NCI-H1105 (cell line): ENCODE measurements at regions not wholly inside any gene's neighbourhood (a gene's known extent, or its start where the extent isn't known, plus 50 kb on each side); places are given as distances from the start of the nearest gene placed in this dataset.
A peak's percentile ranks its signal among the peaks of the same experiment; 100 is the strongest.
"Not testable (repeated sequence)": the region's sequence is repeated elsewhere in the genome, so short reads cannot be mapped to it uniquely, and the experiment has no call there.

Experiments used
- DNase-seq: peaks from one replicate; lab custom pipeline; 2025; lab: John Stamatoyannopoulos, UW

DNA sequence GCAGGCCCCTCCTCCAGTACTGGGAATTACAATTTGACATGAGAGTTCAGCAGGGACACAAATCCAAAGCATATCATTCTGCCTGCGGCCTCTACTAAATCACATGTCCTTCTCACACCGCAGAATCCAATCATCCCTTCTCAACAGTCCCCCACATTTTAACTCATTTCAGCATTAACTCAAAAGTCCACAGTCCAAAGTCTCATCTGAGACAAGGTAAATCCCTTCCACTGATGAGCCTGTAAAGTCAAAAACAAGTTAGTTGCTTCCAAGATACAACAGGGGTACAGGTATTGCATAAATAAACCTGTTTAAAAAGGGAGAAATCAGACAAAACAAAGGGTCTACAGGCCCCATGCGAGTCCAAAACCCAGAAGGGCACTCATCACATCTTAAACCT, 64.0 kb downstream of the EBNA1BP2 start:
- no peak for DNase-seq

DNA sequence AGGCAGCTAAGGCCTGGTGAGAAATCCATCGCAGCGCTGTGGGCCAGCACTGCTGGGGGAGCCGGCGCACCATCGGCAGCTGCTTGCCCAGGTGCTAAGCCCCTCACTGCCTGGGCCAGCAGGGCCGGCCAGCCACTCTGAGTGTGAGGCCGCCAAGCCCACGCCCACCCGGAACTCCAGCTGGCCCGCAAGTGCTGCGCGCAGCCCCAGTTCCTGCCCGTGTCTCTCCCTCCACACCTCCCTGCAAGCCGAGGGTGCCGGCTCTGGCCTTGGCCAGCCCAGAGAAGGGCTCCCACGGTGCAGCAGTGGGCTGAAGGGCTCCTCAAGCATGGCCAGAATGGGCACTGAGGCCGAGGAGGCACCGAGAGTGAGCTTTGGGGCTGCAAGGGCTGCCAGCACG, 64.4 kb downstream of the EBNA1BP2 start:
- no peak for DNase-seq

DNA sequence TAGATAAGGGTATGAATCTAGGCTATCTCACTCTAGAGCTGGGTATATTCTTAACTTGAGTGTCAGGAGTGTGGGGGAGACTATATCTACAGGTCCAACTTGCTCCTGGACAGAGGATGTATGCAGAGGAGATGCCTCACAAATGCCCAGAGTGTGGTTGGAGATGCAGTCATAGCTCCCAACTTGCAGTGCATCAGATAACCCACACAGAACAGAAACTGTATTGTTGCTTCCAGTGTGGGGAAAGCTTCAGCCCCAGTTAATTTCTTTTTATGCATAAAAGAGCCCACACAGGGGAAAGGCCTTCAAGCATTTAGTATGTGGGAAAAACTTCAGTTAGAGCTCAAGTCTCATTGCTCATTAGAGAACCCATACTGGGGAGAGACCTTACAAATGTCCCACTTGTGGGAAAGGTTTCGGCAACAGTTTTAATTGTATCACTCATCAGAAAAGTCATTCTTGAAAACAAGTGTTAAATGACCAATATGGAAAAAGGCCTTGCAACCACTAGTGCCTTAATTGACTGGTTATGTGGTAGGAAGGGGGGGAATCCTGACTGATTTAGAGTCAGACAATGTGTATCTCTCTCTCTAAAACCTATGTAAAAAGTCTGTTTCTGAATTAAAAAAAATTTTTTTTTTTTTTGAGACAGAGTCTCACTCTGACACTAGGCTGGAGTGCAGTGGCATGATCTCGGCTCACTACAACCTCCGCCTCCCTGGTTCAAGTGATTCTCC, 67.9 kb downstream of the EBNA1BP2 start:
- DNase-seq: no peak

DNA sequence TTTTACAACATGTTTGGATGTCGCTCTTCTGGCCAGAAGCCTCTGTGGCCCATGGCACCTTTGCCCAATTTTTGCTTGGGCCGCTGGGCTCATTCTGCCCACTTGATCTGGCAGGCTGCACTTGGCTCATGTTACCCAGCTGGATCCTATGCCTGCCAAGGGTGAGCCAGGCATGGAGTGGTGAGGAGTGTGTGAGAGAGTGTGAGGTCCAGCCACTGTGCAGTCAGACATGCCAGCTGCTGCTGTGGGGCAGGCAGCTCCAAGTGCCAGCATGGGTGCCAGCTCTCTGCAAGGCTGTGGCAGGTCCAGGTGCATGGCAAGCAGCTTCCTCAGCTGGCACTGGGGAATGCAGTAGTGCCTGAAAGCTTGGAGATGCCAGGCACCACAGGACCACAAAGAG, 71.0 kb downstream of the EBNA1BP2 start:
- DNase-seq: no peak

DNA sequence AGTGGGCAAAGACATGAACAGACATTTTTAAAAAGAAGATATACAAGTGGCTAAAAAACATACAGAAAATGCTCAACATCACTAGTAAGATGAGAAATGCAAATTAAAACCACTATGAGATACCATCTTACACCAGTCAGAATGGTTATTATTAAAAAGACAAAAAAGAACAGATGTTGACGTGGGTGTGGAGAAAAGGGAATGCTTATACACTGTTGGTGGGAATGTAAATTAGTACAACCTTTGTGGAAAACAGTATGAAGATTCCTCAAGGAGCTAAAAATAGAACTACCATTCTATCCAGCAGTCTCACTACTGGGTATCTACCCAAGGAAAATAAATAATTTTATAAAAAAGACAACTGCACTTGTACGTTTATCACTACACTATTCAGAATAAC, 73.9 kb downstream of the EBNA1BP2 start:
- no peak for DNase-seq

DNA sequence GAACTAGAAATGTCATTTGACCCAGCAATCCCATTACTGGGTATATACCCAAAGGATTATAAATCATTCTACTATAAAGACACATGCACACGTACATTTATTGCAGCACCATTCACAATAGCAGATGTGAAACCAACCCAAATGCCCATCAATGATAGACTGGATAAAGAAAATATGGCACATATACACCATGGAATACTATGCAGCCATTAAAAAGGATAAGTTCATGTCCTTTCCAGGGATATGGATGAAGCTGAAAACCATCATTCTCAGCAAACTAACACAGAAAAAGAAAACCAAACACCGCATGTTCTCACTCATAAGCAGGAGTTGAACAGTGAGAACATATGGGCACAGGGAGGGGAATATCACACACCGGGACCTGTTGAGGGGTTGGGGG, 75.6 kb downstream of the EBNA1BP2 start:
- DNase-seq: not testable (repeated sequence)

DNA sequence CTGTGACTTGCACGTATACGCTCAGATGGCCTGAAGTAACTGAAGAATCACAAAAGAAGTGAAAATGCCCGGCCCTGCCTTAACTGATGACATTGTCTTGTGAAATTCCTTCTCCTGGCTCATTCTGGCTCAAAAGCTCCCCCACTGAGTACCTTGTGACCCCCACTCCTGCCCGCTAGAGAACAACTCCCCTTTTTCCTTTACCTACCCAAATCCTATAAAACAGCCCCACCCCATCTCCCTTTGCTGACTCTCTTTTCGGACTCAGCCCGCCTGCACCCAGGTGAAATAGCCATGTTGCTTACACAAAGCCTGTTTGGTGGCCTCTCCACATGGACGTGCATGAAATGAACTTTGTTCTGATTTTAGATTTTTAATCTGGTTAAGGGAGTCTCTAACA, 81.3 kb downstream of the EBNA1BP2 start:
- not testable (repeated sequence) for DNase-seq

DNA sequence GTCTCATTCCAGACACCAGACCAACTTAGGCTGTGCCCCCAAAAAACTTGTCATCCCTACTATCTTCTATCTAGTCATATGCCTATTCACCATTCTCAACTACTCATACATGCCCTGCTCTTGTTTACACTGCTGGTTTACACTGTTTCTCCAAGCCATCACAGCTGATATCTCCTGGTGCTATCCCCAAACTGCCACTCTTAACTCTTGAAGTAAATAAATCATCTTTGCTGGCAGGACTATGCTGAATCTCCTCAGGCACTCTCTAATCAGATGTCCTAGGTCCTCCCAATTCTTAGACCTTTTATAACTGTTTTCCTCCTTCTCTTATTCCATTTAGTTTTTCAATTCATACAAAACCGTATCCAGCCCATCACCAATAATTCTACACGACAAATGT, 81.9 kb downstream of the EBNA1BP2 start:
- DNase-seq: not testable (repeated sequence)

DNA sequence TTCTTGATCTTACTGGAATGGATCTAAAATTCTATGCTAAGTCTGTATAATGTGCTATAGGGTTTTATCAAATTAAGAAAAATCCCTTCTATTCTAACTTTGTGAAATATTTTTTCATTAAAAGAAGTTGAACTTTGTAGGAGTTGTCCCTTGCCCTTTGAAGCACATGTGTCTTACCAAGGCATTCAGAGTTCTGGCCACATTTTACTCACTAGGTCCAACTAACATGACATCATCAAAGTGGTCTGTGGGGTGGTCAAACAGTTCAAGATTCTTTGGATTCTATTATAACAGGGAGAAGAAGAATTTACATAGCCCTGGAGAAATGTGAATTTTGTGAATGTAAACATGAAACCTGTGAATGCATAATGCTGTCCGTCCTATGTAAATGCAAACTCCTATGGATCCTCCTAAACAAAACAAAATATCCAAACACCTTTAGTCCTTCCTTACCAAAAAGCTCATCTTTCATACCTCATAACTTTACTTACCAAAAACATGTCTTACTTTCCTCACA, 88.7 kb downstream of the EBNA1BP2 start:
- no peak for DNase-seq

DNA sequence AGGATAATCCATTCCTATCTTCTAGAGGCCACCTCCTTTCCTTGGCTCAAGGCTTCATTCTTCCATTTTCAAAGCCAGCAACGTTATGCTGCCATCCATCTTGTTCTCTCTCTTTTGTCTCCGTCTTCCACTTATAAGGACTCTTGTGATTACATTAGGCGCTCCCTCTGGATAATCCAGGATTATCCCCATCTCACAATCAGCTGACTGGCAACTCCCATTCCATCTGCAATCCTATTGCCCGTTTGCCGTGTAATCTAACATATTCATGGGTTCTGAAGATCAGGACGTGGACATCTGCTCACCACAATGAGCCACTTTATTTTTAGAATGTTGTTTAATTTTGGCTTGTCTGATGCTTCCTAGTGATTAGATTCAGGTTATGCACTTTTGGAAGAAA, 89.3 kb downstream of the EBNA1BP2 start:
- DNase-seq: no peak

DNA sequence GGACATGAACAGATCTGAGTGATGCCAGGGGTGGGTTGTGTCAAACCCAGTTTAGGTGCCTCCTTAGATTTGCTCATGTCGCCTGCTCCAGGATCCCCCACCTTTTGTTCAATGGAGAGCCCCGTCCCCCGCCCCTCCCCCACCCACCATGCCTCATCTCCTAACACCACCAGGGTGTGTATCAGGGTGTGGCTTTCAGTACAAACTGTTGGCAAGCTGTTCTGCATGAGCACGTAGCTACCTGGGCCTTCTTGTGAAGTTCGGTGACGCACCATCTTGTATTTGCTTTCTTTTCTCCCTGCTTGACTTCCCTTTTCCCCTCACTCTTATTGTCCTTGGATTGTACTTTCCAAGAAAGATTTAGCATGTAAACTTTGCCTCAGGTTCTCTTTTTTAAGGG, 94.8 kb downstream of the EBNA1BP2 start:
- no peak for DNase-seq

DNA sequence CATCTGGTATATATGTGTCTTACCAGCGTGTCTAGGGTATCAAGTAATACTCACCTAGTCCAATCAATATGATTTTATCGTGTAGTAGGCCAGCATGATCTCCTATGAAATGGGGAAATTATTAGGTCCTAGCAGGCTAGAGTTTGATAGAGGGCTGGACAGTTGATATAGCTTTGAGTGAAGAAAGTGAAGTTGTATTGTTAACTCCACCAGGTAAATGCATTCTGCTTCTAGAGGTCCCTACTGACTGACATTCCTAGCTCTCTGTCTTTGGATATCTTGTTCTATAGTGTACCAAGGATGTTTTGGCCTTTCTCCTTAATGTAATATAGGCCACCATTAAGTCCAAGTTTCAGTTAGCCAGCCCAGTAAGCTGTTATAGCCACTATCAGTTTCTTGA, 97.4 kb downstream of the EBNA1BP2 start:
- no peak for DNase-seq

DNA sequence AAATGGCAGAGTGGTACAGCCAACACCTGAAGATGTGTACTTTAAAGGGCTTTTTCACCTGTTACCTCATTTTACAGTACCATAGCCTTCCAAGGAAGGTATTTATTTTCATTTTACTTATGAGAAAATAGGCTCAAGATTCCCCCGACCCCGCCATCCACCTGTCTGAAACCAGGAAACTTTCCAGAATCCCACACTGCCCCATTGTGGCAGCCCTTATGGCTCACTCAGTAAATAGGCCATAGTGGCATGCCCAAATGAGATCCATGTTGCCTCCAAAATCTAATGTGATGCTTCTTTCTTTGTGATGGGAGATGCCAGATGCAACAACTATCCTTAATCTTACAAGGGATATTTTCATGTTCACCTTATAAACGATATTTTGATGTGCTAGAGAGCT, 97.8 kb downstream of the EBNA1BP2 start:
- no peak for DNase-seq

DNA sequence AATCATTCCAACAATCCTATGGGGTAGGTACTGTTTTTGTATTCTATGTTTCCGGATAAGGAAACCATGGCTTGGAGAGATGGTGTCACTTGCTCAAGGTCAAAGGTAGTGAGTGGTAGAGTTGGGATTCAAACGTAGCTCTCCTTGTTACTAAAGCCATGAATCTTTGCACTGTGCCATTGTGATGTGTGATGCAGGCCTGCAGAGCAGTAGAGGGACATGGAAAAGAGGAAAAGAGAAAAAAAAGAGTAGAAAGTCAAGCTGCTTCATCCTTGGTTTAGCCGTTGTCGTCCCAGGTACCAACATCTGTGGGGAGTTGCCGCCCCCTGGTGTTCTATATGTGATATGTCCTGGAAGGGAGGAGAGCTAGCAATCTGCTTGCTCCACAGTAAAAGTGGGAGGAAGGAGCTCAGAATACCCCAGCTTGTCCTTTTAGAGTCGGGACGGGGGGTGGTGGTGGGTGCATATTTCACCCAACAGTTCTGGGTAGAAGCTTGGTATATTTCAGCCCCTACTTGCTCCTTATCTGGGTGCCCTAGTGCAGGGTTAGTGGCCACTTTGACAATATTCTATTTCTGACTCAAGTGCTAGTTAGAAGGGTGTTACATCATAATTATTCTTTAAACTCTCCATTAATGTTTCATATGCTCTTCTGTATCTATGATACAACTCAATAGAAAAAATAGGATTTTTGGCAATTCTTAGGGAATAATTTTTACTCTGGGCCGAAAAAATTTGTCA, 98.4 kb downstream of the EBNA1BP2 start:
- DNase-seq: peak; percentile 71

DNA sequence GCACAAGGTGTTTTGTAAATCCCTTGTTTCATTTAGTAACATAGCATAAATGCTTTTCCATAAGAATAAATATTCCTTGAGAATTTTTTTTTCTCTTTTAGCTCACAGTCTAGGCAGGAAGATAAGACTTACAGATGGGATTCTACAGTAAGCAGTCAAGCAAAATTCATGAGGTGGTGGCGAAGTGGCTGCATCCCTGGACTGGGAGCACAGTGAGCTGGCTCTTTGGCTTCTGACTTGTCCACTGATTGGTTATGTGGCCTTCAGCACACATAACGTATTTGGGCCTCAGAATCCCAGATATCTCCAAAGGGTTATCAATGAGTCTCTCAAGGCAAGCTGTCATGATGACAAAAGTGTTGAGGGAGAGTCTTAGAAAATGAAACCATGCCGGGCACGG, 99.8 kb downstream of the EBNA1BP2 start:
- no peak for DNase-seq

DNA sequence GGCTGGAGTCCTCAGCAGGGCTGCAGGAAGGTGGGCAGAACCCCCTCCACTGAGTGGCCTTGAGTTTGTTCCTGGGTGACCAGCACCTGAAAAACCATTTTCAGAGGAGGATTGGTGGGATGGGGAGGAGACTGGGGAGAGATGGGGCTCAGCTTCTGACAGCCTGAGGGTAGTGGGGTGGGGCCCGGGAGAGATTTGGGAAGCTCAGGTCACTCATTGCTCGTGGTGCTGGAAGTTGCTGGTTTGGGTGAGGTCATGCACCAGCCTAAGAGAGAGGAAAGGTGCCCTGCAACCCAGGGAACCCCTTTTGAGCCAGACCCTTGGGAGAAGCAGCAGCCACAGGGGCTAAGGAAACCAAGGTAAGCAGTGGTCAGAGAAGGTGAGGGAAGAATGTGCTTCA, 100.8 kb downstream of the EBNA1BP2 start:
- DNase-seq: no peak

DNA sequence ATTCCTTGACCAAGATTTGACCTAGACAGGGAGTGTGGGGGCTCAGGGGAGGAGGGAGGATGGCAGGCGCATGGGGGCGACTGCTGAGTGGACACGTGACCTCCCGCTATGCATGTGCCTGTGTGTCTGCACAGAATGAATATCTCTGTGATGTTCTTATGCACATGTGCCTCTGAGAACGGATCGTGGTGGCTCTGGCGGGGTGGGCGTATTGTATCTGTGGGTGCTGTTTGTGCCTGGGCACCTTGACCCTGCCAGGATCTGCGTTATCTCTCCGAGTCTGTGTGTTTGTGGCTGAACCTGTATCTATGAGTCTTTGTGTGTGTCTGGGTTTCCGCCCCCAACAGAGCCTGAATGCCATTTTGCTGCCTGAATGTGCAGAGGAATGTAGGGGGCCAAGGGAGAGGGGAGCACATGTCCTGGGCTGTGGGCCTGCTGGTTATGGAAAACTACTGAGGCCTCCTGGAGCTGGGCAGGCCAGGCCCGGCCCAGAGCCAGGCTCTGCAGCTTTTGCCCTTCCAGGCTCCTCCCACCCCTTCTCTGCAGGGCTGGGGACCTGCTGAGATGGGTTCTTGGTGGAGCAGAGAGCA, 102.5 kb downstream of the EBNA1BP2 start:
- no peak for DNase-seq

DNA sequence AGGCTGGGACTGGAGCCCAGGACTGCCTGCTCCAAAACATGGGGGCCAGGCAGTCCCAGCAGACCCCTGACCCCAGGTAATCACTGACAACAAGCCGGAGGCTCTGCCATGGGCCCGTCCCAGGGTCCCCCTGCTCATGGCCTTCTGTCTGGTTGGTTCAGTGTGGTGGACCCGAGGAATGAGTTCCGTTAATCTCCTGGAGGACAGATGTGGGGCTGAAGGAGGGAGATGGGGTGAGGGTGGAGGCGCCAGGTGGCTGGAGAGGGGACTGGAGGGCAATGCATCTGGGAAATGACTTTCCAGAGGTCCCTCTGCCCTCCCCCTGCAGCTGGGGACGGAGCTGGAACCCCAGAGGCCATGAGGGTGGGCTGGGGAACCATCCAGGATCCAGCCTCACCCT, 103.2 kb downstream of the EBNA1BP2 start:
- DNase-seq: no peak

DNA sequence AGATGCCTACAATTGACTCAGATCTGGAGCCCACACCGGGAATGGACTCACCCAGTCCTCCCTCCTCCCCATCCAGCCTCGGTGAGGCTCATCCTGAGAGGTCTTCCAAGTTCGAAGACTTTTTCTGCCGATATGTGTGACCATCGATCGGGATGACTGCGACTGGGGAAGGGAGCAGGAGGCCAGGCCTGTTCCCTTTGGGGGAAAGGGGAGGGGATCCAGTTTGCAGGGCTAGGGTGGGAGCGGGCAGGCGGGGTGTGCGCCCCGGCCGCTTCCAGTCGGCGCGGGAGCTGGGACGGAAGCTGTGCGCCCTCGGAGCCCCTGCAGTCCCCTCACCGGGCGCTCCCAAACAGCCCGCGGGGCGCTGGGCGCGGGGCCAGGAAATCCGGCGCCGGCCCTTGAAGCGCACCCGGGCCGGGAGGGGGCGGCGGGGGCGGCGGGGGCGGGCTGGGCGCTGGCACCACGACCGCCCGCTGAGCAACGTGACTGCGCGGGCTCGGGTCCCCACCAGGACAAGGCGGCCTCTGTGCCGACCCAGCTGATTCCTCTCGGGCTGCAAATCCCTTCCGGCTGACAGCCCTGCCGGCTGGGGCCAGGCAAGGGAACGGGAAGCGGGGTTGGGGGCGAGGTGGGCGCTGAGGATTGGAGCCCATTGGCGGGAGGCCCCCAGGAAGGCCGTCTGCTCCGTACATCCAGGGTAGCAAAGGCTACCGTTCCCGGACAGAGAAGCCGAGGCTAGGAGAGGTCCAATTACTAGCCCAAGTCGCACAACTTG, 103.9 kb downstream of the EBNA1BP2 start:
- peak; percentile 48 for DNase-seq

DNA sequence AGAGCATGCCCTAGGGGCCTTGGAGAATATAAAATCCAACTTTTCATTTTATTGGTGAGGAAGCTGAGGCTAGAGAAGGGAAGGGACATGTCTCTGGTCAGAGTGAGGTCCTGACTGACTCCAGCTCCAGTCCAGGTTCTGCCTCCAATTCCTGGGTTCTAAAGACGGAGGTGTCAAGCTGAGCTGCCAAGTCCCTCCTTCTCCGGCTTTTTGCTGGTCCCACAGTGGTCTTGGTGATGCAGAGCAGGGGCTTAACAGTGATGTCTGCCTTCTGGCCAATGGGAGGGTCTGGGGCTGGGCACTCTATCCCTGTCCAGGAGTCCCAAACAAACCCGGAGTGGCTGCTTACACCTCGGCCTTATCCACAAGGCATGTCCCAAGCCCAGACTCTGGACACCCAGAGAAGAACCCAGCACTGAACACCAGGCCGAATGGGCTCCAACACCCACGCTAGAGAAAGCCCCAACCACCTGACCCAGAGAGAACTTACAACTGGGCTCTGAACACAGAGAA, 104.8 kb downstream of the EBNA1BP2 start:
- no peak for DNase-seq

DNA sequence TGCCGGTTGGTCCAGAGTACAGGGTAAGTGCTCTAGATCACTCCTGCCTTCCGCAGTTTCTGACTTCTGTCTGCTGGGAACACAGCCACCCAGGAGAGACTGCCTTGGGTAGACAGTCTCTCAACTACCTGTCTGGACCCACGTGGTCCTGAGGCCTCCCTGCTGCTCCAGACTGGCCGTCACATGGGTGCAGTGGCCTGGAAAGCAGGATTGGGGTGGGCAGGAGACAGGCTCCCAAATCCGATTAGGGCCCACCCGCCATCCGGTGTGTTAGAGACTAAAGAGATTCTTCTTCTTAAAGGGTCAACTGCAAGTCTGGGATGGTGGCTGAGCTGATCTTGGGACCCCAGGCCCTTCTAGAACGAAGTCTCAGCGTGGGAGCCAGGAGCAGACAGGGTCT, 105.5 kb downstream of the EBNA1BP2 start:
- DNase-seq: no peak
